GM12878 (cell line): ENCODE measurements at regions not wholly inside any gene's neighbourhood (a gene's known extent, or its start where the extent isn't known, plus 50 kb on each side); places are given as distances from the start of the nearest gene placed in this dataset.

Experiments
- CHD4 ChIP-seq: fragments of 200-600 bp; sonication (generic); IDR thresholded peaks from 2 replicates; pipeline ENCODE4 v1.6.1; 2016; ENCODE audit warnings: mild to moderate bottlenecking
- PRDM15 ChIP-seq: fragments of 450-650 bp; formaldehyde crosslinking; IDR thresholded peaks from 2 replicates; pipeline ENCODE4 v1.4.0; 2020; ENCODE audit warnings: mild to moderate bottlenecking, moderate library complexity
- SMC3 ChIP-seq: IDR thresholded peaks from 2 replicates; pipeline ENCODE4 v1.6.1; 2011; ENCODE audit warnings: low read length, improper control_type of control experiment, borderline replicate concordance
- USF2 ChIP-seq: IDR thresholded peaks from 2 replicates; pipeline ENCODE4 v1.6.1; 2011; ENCODE audit warnings: low read depth, low read length, improper control_type of control experiment, borderline replicate concordance
- ZNF274 ChIP-seq: IDR thresholded peaks from one replicate; pipeline ENCODE4 v1.8.0; 2011; ENCODE audit not compliant: insufficient read length, insufficient read depth

GRCh38 chr3:79843180-79843579 is 75.4 kb upstream of the ROBO1 start:
- TF ChIP-seq SMC3 = no peak
- no peak for TF ChIP-seq PRDM15 (CRISPR knock-in tag)
- TF ChIP-seq CHD4 = no peak
- no peak for TF ChIP-seq USF2
- no peak for TF ChIP-seq ZNF274
